Tibial artery (tissue), 4 donors: ENCODE measurements at regions not wholly inside any gene's neighbourhood (a gene's known extent, or its start where the extent isn't known, plus 50 kb on each side); places are given as distances from the start of the nearest gene placed in this dataset.

Experiments used
- DNase-seq, 2 donors: peaks; one replicate each; pipeline ENCODE4 v3.0.0-alpha.2; 2019
- H3K27ac ChIP-seq, 2 donors: fragments of 200-600 bp; sonication (generic) in 1 of 2; 1 replicate in 1 of 2; 2 replicates in 1 of 2; pipeline ENCODE4 v1.5.1; 2018 to 2019; ENCODE audit warnings: mild to moderate bottlenecking in 1 of 2
- H3K27me3 ChIP-seq, 2 donors: fragments of 200-600 bp; sonication (generic) in 1 of 2; one replicate each; pipeline versions ENCODE4 v1.5.1 to v1.6.0; 2016 to 2019
- H3K36me3 ChIP-seq, 3 donors: fragments of 200-600 bp; sonication (generic) in 2 of 3; one replicate each; pipeline ENCODE4 v1.5.1; 2016 to 2019; ENCODE audit warnings: mild to moderate bottlenecking in 2 of 3
- H3K4me1 ChIP-seq, 4 donors: fragments of 200-600 bp; sonication (generic) in 2 of 4; 1 replicate in 3 of 4; 2 replicates in 1 of 4; pipeline ENCODE4 v1.5.1; 2016 to 2019
- H3K4me3 ChIP-seq, 2 donors: fragments of 200-600 bp; sonication (generic) in 1 of 2; 1 replicate in 1 of 2; 2 replicates in 1 of 2; pipeline ENCODE4 v1.5.1; 2018 to 2019; ENCODE audit warnings: mild to moderate bottlenecking in 2 of 2
- H3K9me3 ChIP-seq, 3 donors: fragments of 200-600 bp; sonication (generic) in 1 of 3; one replicate each; pipeline ENCODE4 v1.5.1; 2016 to 2019
- CTCF ChIP-seq, 2 experiments: fragments of 200-600 bp in 1 of 2; fragments of 450-650 bp in 1 of 2; IDR thresholded peaks; one replicate each; pipeline ENCODE4 v1.5.1; 2017 to 2019; ENCODE audit warnings: antibody characterized with exemption in 2 of 2, mild to moderate bottlenecking in 1 of 2, moderate library complexity in 1 of 2
- intact Hi-C: fragments of 100-400 bp; cut with DNase I; formaldehyde crosslinking; loops from one replicate; pipeline ENCODE4 v1.15.0; 2023; ENCODE audit warnings: low total_unique reads

GRCh38 chr18:73939391-73939790 is 208.2 kb downstream of the FBXO15 start:
- H3K27me3 ChIP-seq, result no peaks in the 10 kb centered on the region
- no peaks in the 10 kb centered on the region for H3K9me3 ChIP-seq
- H3K36me3 ChIP-seq, result no peaks in the 10 kb centered on the region
- intact Hi-C loops, result no loop called here
- no peaks in the 10 kb centered on the region for H3K4me1 ChIP-seq
- no peak for TF ChIP-seq CTCF (IDR thresholded peaks at IDR 0.05)
- no peak overlapping the region for H3K27ac ChIP-seq
- no peak overlapping the region for H3K4me3 ChIP-seq
- no peak for DNase-seq

GRCh38 chr18:73933685-73934084 is 213.9 kb downstream of the FBXO15 start:
- intact Hi-C loops, result no loop called here
- no peaks in the 10 kb centered on the region for H3K9me3 ChIP-seq
- DNase-seq, result no peak
- H3K4me3 ChIP-seq, result no peak overlapping the region
- H3K4me1 ChIP-seq, result no peaks in the 10 kb centered on the region
- no peaks in the 10 kb centered on the region for H3K27me3 ChIP-seq
- no peaks in the 10 kb centered on the region for H3K36me3 ChIP-seq
- H3K27ac ChIP-seq, result no peak overlapping the region
- no peak for TF ChIP-seq CTCF (IDR thresholded peaks at IDR 0.05)

GRCh38 chr18:73932976-73933375 is 214.7 kb downstream of the FBXO15 start:
- H3K27ac ChIP-seq, result no peak overlapping the region
- intact Hi-C loops, result no loop called here
- no peak for TF ChIP-seq CTCF (IDR thresholded peaks at IDR 0.05)

GRCh38 chr18:73927496-73927895 is 220.1 kb downstream of the FBXO15 start:
- H3K36me3 ChIP-seq, result no peaks in the 10 kb centered on the region
- no peak for TF ChIP-seq CTCF (IDR thresholded peaks at IDR 0.05)

More at GRCh38 chr18:73932976-73933375, 214.7 kb downstream of the FBXO15 start:
- DNase-seq, result no peak
- H3K36me3 ChIP-seq, result no peaks in the 10 kb centered on the region
- H3K9me3 ChIP-seq, result no peaks in the 10 kb centered on the region
- H3K27me3 ChIP-seq, result no peaks in the 10 kb centered on the region
- no peaks in the 10 kb centered on the region for H3K4me1 ChIP-seq
- H3K4me3 ChIP-seq, result no peak overlapping the region

GRCh38 chr18:73924836-73925235 is 222.8 kb downstream of the FBXO15 start:
- H3K27ac ChIP-seq, result no peak overlapping the region
- H3K9me3 ChIP-seq, result no peaks in the 10 kb centered on the region
- intact Hi-C loops, result no loop called here
- no peak overlapping the region for H3K4me3 ChIP-seq
- no peaks in the 10 kb centered on the region for H3K27me3 ChIP-seq
- no peaks in the 10 kb centered on the region for H3K36me3 ChIP-seq
- no peaks in the 10 kb centered on the region for H3K4me1 ChIP-seq
- no peak for DNase-seq
- TF ChIP-seq CTCF (IDR thresholded peaks at IDR 0.05), result no peak

More at GRCh38 chr18:73927496-73927895, 220.1 kb downstream of the FBXO15 start:
- Histone ChIP-seq H3K9me3 (no peaks in the 10 kb centered on the region), H3K27ac (no peak overlapping the region), H3K4me3 (no peak overlapping the region), H3K4me1 (no peaks in the 10 kb centered on the region), H3K27me3 (no peaks in the 10 kb centered on the region)
- intact Hi-C loops, result no loop called here
- DNase-seq, result no peak

- no peaks in the 10 kb centered on the region for H3K27me3 ChIP-seq
- no peaks in the 10 kb centered on the region for H3K4me1 ChIP-seq
- intact Hi-C loops, result no loop called here
- no peak overlapping the region for H3K4me3 ChIP-seq
- TF ChIP-seq CTCF (IDR thresholded peaks at IDR 0.05), result no peak
- no peaks in the 10 kb centered on the region for H3K36me3 ChIP-seq
- no peak for DNase-seq
- H3K27ac ChIP-seq, result no peak overlapping the region
- H3K9me3 ChIP-seq, result no peaks in the 10 kb centered on the region
Observed at GRCh38 chr18:73924307-73924706, 223.3 kb downstream of the FBXO15 start.
